Erythroblast (primary cell): ENCODE measurements at regions not wholly inside any gene's neighbourhood (a gene's known extent, or its start where the extent isn't known, plus 50 kb on each side); places are given as distances from the start of the nearest gene placed in this dataset.

Source experiments
- GATA1 ChIP-seq: IDR thresholded peaks from 2 replicates; pipeline ENCODE4 v1.6.1; 2011; ENCODE audit warnings: low read depth, mild to moderate bottlenecking, control low read depth, low read length, moderate library complexity
- POLR2A ChIP-seq: IDR thresholded peaks from 2 replicates; pipeline ENCODE4 v1.6.1; 2011; ENCODE audit warnings: mild to moderate bottlenecking, low read length

- no peak for TF ChIP-seq POLR2A
- no peak for TF ChIP-seq GATA1
These were observed 102.0 kb upstream of the MBL2 start for GRCh38 chr10:52874581-52874980.
